Naive B cell (primary cell): ENCODE measurements at regions not wholly inside any gene's neighbourhood (a gene's known extent, or its start where the extent isn't known, plus 50 kb on each side); places are given as distances from the start of the nearest gene placed in this dataset.

Source experiments
- ATAC-seq, 2 donors: fragments of 150-1000 bp; cut with Tn5 transposase; 2 replicates each; pipeline ENCODE4 v1.10.0; 2021; ENCODE audit warnings: low read depth in 2 of 2, mild to moderate bottlenecking in 2 of 2, moderate library complexity in 2 of 2
- DNase-seq: peaks from one replicate; pipeline ENCODE4 v3.0.0; 2022
- H3K27ac Mint-ChIP-seq, 6 donors: one replicate each; pipeline ENCODE4 v1.8.0; 2020 to 2022; ENCODE audit warnings: mild to moderate bottlenecking in 6 of 6, mixed read lengths in 6 of 6, moderate library complexity in 5 of 6, inconsistent platforms in 2 of 6
- H3K27me3 Mint-ChIP-seq, 3 donors: one replicate each; pipeline ENCODE4 v1.8.0; 2021 to 2022; ENCODE audit warnings: mixed read lengths in 3 of 3, mild to moderate bottlenecking in 1 of 3
- H3K36me3 Mint-ChIP-seq, 2 donors: one replicate each; pipeline ENCODE4 v1.8.0; 2020 to 2022; ENCODE audit warnings: mixed read lengths in 2 of 2, inconsistent platforms in 1 of 2, mild to moderate bottlenecking in 1 of 2
- H3K4me1 Mint-ChIP-seq, 3 donors: one replicate each; pipeline ENCODE4 v1.8.0; 2020 to 2022; ENCODE audit warnings: mixed read lengths in 3 of 3, inconsistent platforms in 1 of 3, mild to moderate bottlenecking in 1 of 3, moderate library complexity in 1 of 3
- H3K4me3 Mint-ChIP-seq, 8 donors: one replicate each; pipeline ENCODE4 v1.8.0; 2020 to 2022; ENCODE audit warnings: mild to moderate bottlenecking in 8 of 8, mixed read lengths in 8 of 8, moderate library complexity in 8 of 8, inconsistent platforms in 2 of 8
- H3K9me3 Mint-ChIP-seq, 7 donors: one replicate each; pipeline ENCODE4 v1.8.0; 2020 to 2022; ENCODE audit warnings: mixed read lengths in 7 of 7, mild to moderate bottlenecking in 5 of 7, inconsistent platforms in 2 of 7, moderate library complexity in 1 of 7

DNA sequence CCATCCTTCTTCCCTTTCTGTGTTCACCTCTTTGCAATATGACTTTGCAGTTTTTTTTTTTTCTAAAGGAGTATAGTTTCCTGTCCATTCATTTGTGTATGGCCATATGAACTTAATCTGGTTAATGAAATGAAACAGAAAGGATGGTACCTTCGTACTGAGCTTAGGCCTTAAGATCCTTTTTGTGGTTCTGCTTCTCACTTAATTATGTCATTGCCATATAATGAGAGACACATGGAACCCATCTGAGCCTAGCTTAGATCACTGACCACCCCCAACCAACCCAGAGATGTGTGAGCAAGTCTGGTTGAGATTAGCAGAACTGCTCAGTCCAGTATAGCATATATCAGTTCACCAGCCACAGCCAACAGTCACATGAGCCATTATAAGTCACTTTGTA lies 1179.6 kb downstream of the HACE1 start:
- Mint-ChIP-seq H3K9me3 (peaks cover 0 to 2% (median 0%) of the 10 kb centered on the region in 7 donors), H3K36me3 (no peaks in the 10 kb centered on the region), H3K4me3 (no peak overlapping the region), H3K4me1 (peaks cover 0 to 6% (median 3%) of the 10 kb centered on the region in 3 donors), H3K27me3 (no peaks in the 10 kb centered on the region), H3K27ac (no peak overlapping the region)
- DNase-seq = no peak
- ATAC-seq = no peak

- peaks cover 0 to 6% (median 3%) of the 10 kb centered on the region in 3 donors for H3K4me1 Mint-ChIP-seq
- DNase-seq = no peak
- H3K4me3 Mint-ChIP-seq = no peak overlapping the region
- no peak for ATAC-seq
- no peak overlapping the region for H3K27ac Mint-ChIP-seq
- H3K9me3 Mint-ChIP-seq = peaks cover 0 to 2% (median 0%) of the 10 kb centered on the region in 7 donors
- H3K27me3 Mint-ChIP-seq = no peaks in the 10 kb centered on the region
- no peaks in the 10 kb centered on the region for H3K36me3 Mint-ChIP-seq
Observed at GRCh38 chr6:103677290-103677689, 1182.4 kb downstream of the HACE1 start.

GRCh38 chr6:103675807-103676406 lies 1183.8 kb downstream of the HACE1 start:
- H3K4me3 Mint-ChIP-seq = peak overlapping the region in 1 of 8 donors; percentile 0
- H3K4me1 Mint-ChIP-seq = peaks cover 0 to 6% (median 3%) of the 10 kb centered on the region in 3 donors
- H3K27me3 Mint-ChIP-seq = no peaks in the 10 kb centered on the region
- peaks cover 0 to 2% (median 0%) of the 10 kb centered on the region in 7 donors for H3K9me3 Mint-ChIP-seq
- DNase-seq (no peak), ATAC-seq (no peak)
- no peaks in the 10 kb centered on the region for H3K36me3 Mint-ChIP-seq
- H3K27ac Mint-ChIP-seq = no peak overlapping the region

- peaks cover 0 to 6% (median 3%) of the 10 kb centered on the region in 3 donors for H3K4me1 Mint-ChIP-seq
- ATAC-seq (no peak), DNase-seq (no peak)
- H3K36me3 Mint-ChIP-seq = no peaks in the 10 kb centered on the region
- peaks cover 0 to 2% (median 0%) of the 10 kb centered on the region in 7 donors for H3K9me3 Mint-ChIP-seq
- no peaks in the 10 kb centered on the region for H3K27me3 Mint-ChIP-seq
- H3K27ac Mint-ChIP-seq = peak overlapping the region in 1 of 6 donors; percentile 54
- no peak overlapping the region for H3K4me3 Mint-ChIP-seq
Observed at GRCh38 chr6:103674790-103675189, 1184.9 kb downstream of the HACE1 start.

GRCh38 chr6:103672169-103672568 lies 1187.5 kb downstream of the HACE1 start:
- DNase-seq (no peak), ATAC-seq (no peak)
- H3K27ac Mint-ChIP-seq = no peak overlapping the region
- H3K4me1 Mint-ChIP-seq = peaks cover 0 to 6% (median 3%) of the 10 kb centered on the region in 3 donors
- H3K27me3 Mint-ChIP-seq = no peaks in the 10 kb centered on the region
- H3K9me3 Mint-ChIP-seq = peaks cover 0 to 2% (median 0%) of the 10 kb centered on the region in 7 donors
- no peaks in the 10 kb centered on the region for H3K36me3 Mint-ChIP-seq
- no peak overlapping the region for H3K4me3 Mint-ChIP-seq

DNA sequence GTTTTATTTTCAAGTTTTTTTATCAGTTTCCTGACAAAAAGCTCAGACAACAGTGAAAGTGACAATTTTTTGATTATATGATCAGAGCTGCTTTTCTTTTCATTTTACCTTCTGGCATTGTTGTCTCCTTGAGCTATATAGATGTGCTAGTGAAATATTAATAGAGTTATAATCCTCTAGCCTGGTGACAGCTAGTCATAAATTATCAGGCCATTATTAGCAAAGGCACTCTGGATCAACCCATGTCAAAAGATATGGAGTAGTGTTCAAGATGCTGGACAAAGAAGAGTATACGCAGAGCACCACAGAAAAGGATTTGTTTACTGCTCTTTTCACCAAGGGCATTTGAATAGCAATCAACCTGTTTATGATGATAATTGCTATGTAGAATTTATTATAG lies 1230.1 kb downstream of the HACE1 start:
- H3K27me3 Mint-ChIP-seq = no peaks in the 10 kb centered on the region
- ATAC-seq = no peak

DNA sequence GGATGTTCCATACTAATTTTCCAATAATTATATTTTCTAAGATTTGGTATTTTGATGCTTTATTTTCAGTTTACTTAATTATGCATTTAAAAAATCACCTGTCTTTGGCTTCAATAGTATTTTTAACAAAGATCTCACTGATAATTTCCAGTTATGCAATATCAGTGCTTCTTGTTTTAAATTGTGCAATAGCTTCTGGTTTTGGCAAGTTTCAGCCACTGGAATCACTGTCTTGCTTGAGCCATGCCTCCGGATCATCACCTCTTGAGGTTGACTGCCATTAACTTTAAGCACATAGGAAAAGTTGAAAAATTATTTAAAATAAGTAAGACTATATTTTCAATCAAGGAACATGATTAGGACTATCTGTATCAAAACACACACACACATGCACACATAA lies 1242.1 kb downstream of the HACE1 start:
- no peak for ATAC-seq
- Mint-ChIP-seq H3K4me1 (no peaks in the 10 kb centered on the region), H3K27ac (no peak overlapping the region), H3K4me3 (no peak overlapping the region), H3K9me3 (peaks cover 0 to 10% (median 3%) of the 10 kb centered on the region in 7 donors), H3K27me3 (no peaks in the 10 kb centered on the region), H3K36me3 (no peaks in the 10 kb centered on the region)
- no peak for DNase-seq

More for the DNA sequence above, 1230.1 kb downstream of the HACE1 start:
- peaks cover 0 to 5% (median 0%) of the 10 kb centered on the region in 7 donors for H3K9me3 Mint-ChIP-seq
- no peaks in the 10 kb centered on the region for H3K4me1 Mint-ChIP-seq
- H3K4me3 Mint-ChIP-seq = no peak overlapping the region
- H3K36me3 Mint-ChIP-seq = no peaks in the 10 kb centered on the region
- DNase-seq = no peak
- H3K27ac Mint-ChIP-seq = no peak overlapping the region

DNA sequence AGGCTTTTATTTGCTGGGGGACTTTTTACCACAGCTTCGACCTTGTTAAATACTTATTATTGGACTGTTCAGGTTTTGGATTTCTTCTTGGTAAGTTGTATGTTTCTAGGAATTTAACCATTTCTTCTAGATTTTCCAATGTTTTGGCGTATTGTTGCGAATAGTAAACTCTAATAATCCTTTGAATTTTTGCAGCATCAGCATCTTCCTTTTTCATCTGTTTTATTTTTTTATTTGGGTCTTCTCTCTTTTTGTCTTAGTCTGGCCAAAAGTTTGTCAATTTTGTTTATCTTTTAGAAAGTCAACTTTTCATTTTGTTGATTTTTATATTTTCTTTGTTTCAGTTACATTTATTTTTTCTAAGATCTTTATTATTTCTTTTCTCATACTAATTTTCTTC lies 1272.0 kb downstream of the HACE1 start:
- no peak for DNase-seq
- H3K9me3 Mint-ChIP-seq = peaks cover 0 to 13% (median 3%) of the 10 kb centered on the region in 7 donors
- H3K27ac Mint-ChIP-seq = no peak overlapping the region
- no peaks in the 10 kb centered on the region for H3K4me1 Mint-ChIP-seq
- no peak for ATAC-seq
- no peaks in the 10 kb centered on the region for H3K36me3 Mint-ChIP-seq
- H3K27me3 Mint-ChIP-seq = no peaks in the 10 kb centered on the region
- no peak overlapping the region for H3K4me3 Mint-ChIP-seq

GRCh38 chr6:103578115-103578514 lies 1281.6 kb downstream of the HACE1 start:
- H3K36me3 Mint-ChIP-seq = no peaks in the 10 kb centered on the region
- H3K27ac Mint-ChIP-seq = no peak overlapping the region
- no peaks in the 10 kb centered on the region for H3K27me3 Mint-ChIP-seq
- H3K4me3 Mint-ChIP-seq = no peak overlapping the region
- DNase-seq = no peak
- peaks cover 0 to 11% (median 4%) of the 10 kb centered on the region in 7 donors for H3K9me3 Mint-ChIP-seq
- no peaks in the 10 kb centered on the region for H3K4me1 Mint-ChIP-seq
- no peak for ATAC-seq

- ATAC-seq (no peak), DNase-seq (no peak)
- Mint-ChIP-seq H3K36me3 (no peaks in the 10 kb centered on the region), H3K27me3 (no peaks in the 10 kb centered on the region), H3K27ac (no peak overlapping the region), H3K4me3 (no peak overlapping the region), H3K9me3 (peaks cover 0 to 2% (median 0%) of the 10 kb centered on the region in 7 donors), H3K4me1 (no peaks in the 10 kb centered on the region)
Observed at GRCh38 chr6:103570431-103570830, 1289.3 kb downstream of the HACE1 start.

DNA sequence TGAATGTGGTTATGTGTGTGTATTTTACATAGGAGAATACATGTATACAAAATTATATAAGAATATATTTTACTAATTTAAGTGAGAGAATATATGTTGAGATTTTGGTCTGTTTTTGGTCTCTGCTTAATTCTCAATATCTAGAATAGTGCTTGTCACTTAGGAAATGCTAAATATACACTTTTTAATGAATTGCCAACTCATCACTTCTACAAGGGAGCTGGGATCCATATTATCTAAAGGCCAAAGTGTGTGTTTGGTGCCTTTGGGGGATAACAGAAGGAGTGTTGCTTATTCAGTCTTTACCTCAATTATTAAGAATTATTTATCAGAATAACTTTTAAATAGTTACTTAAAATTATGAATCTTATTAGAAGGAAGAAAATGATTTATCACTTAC lies 1304.8 kb downstream of the HACE1 start:
- Mint-ChIP-seq H3K36me3 (no peaks in the 10 kb centered on the region), H3K9me3 (peaks cover 0 to 11% (median 1%) of the 10 kb centered on the region in 7 donors), H3K4me3 (no peak overlapping the region), H3K27me3 (no peaks in the 10 kb centered on the region), H3K27ac (no peak overlapping the region), H3K4me1 (no peaks in the 10 kb centered on the region)
- no peak for ATAC-seq
- no peak for DNase-seq

GRCh38 chr6:103538381-103538780 lies 1321.3 kb downstream of the HACE1 start:
- no peaks in the 10 kb centered on the region for H3K27me3 Mint-ChIP-seq
- no peaks in the 10 kb centered on the region for H3K4me1 Mint-ChIP-seq
- DNase-seq (no peak), ATAC-seq (no peak)
- H3K36me3 Mint-ChIP-seq = no peaks in the 10 kb centered on the region
- H3K9me3 Mint-ChIP-seq = peaks cover 0 to 10% (median 0%) of the 10 kb centered on the region in 7 donors
- H3K4me3 Mint-ChIP-seq = no peak overlapping the region
- H3K27ac Mint-ChIP-seq = no peak overlapping the region

DNA sequence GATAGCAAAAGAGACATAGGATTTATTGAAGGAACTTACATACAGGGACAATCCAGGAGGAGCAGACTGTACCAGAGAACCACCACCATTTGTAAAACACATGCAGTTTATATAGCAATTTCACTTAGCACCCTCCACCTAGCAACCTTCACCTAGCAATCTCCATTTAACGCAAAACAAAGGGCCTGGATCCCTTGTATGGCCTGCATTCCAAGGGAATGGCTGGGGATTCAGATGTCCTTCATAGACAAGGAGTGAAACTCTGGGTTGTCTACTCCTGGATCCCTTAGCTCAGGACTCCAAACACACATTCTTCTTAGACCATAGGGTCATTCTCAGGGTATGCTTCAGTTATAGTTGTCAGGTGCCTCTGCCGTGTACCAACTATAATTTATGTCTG lies 1324.9 kb downstream of the HACE1 start:
- ATAC-seq (no peak), DNase-seq (no peak)
- H3K36me3 Mint-ChIP-seq = no peaks in the 10 kb centered on the region
- H3K27ac Mint-ChIP-seq = no peak overlapping the region
- H3K27me3 Mint-ChIP-seq = no peaks in the 10 kb centered on the region
- no peaks in the 10 kb centered on the region for H3K4me1 Mint-ChIP-seq
- peaks cover 0 to 6% (median 0%) of the 10 kb centered on the region in 7 donors for H3K9me3 Mint-ChIP-seq
- H3K4me3 Mint-ChIP-seq = no peak overlapping the region

GRCh38 chr6:103534095-103534494 lies 1325.6 kb downstream of the HACE1 start:
- Mint-ChIP-seq H3K27me3 (no peaks in the 10 kb centered on the region), H3K9me3 (peaks cover 0 to 6% (median 0%) of the 10 kb centered on the region in 7 donors), H3K27ac (no peak overlapping the region), H3K36me3 (no peaks in the 10 kb centered on the region), H3K4me3 (no peak overlapping the region), H3K4me1 (no peaks in the 10 kb centered on the region)
- no peak for DNase-seq
- ATAC-seq = no peak

DNA sequence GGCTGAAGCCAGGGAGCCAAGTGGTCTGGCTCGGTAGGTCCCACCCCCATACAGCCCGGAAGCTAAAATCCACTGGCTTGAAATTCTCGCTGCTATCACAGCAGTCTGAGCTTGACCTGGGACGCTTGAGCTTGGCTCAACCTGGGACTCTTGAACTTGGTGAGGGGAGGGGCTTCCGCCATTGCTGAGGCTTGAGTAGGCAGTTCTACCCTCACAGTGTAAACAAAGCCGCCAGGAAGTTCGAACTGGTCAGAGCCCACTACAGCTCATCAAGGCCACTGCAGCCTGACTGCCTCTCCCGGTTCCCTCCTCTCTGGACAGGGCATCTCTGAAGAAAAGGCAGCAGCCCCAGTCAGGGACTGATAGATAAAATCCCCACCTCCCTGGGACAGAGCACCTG lies 1337.7 kb downstream of the HACE1 start:
- no peaks in the 10 kb centered on the region for H3K36me3 Mint-ChIP-seq
- H3K4me1 Mint-ChIP-seq = no peaks in the 10 kb centered on the region
- H3K27me3 Mint-ChIP-seq = no peaks in the 10 kb centered on the region
- no peak for DNase-seq
- no peak overlapping the region for H3K27ac Mint-ChIP-seq
- peaks cover 0 to 22% (median 8%) of the 10 kb centered on the region in 7 donors for H3K9me3 Mint-ChIP-seq
- no peak for ATAC-seq
- no peak overlapping the region for H3K4me3 Mint-ChIP-seq
